ENCODE measurements at regions not wholly inside any gene's neighbourhood (a gene's known extent, or its start where the extent isn't known, plus 50 kb on each side); places are given as distances from the start of the nearest gene placed in this dataset.

GRCh38 chr3:99503350-99503749 is 135.0 kb upstream of the COL8A1 start:
- Mint-ChIP-seq H3K27ac (no peak overlapping the region), H3K36me3 (no peaks in the 10 kb centered on the region), H3K9me3 (peaks cover 0 to 2% (median 0%) of the 10 kb centered on the region in 5 donors), H3K27me3 (peaks cover 0 to 2% of the 10 kb centered on the region in 2 donors), H3K4me3 (no peak overlapping the region), H3K4me1 (peaks cover 0 to 6% (median 4%) of the 10 kb centered on the region in 3 donors)
- CTCF ChIA-PET, result no interaction called here
- Histone ChIP-seq H3K36me3 (ENCODE audit: insufficient read depth, low read length) (no peaks in the 10 kb centered on the region), H3K27ac (ENCODE audit: low read depth, low read length) (no peak overlapping the region), H3K9me3 (ENCODE audit: low read length) (no peaks in the 10 kb centered on the region), H3K4me1 (ENCODE audit: insufficient read depth, low read length) (no peaks in the 10 kb centered on the region), H3K27me3 (ENCODE audit: insufficient read depth, low read length, poor library complexity, severe bottlenecking) (no peaks in the 10 kb centered on the region), H3K4me3 (ENCODE audit: low read length) (no peak overlapping the region)
- POLR2A ChIA-PET, result no interaction called here
- DNase-seq, result no peak

GRCh38 chr3:99502871-99503270 is 135.5 kb upstream of the COL8A1 start:
- H3K4me1 ChIP-seq (ENCODE audit: insufficient read depth, low read length), result no peaks in the 10 kb centered on the region
- ChIA-PET CTCF (no interaction called here), POLR2A (no interaction called here)
- H3K9me3 ChIP-seq (ENCODE audit: low read length), result no peaks in the 10 kb centered on the region
- Mint-ChIP-seq H3K4me1 (peaks cover 0 to 6% (median 4%) of the 10 kb centered on the region in 3 donors), H3K27ac (no peak overlapping the region), H3K36me3 (no peaks in the 10 kb centered on the region), H3K27me3 (peaks cover 0 to 2% of the 10 kb centered on the region in 2 donors), H3K4me3 (no peak overlapping the region), H3K9me3 (no peaks in the 10 kb centered on the region)
- DNase-seq, result no peak
- H3K4me3 ChIP-seq (ENCODE audit: low read length), result no peak overlapping the region
- H3K27ac ChIP-seq (ENCODE audit: low read depth, low read length), result no peak overlapping the region
- H3K36me3 ChIP-seq (ENCODE audit: insufficient read depth, low read length), result no peaks in the 10 kb centered on the region
- no peaks in the 10 kb centered on the region for H3K27me3 ChIP-seq (ENCODE audit: insufficient read depth, low read length, poor library complexity, severe bottlenecking)

DNA sequence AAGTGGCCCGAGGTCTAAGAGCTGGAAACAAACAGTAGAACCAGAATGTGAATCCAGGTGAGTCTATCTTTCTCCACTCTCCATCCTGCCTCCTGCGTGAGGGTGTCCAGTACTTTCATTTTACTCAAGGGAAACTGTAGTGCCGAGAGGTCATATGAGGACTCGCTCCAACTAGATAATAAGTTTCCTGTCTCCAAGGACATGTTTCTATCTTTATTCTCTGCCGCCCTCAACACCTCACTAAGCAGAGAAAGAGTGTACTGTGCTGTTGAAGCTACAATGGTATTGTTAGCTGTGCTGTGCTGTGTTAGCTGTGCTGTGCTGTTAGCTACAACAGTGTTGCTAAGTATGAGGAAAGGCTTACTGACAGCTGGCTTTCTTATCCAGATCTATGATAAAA is 137.9 kb upstream of the COL8A1 start:
- Histone ChIP-seq H3K4me3 (ENCODE audit: low read length) (no peak overlapping the region), H3K27me3 (ENCODE audit: insufficient read depth, low read length, poor library complexity, severe bottlenecking) (no peaks in the 10 kb centered on the region), H3K27ac (ENCODE audit: low read depth, low read length) (no peak overlapping the region), H3K4me1 (ENCODE audit: insufficient read depth, low read length) (no peaks in the 10 kb centered on the region), H3K36me3 (ENCODE audit: insufficient read depth, low read length) (no peaks in the 10 kb centered on the region), H3K9me3 (ENCODE audit: low read length) (no peaks in the 10 kb centered on the region)
- Mint-ChIP-seq H3K4me3 (no peak overlapping the region), H3K9me3 (peaks cover 0 to 11% (median 0%) of the 10 kb centered on the region in 5 donors), H3K4me1 (peaks cover 0 to under 1% (median 0%) of the 10 kb centered on the region in 3 donors), H3K27me3 (peaks cover 0 to 2% of the 10 kb centered on the region in 2 donors), H3K36me3 (no peaks in the 10 kb centered on the region), H3K27ac (peak overlapping the region in 1 of 8 donors; percentile 46)
- ChIA-PET CTCF (no interaction called here), POLR2A (no interaction called here)
- no peak for DNase-seq

DNA sequence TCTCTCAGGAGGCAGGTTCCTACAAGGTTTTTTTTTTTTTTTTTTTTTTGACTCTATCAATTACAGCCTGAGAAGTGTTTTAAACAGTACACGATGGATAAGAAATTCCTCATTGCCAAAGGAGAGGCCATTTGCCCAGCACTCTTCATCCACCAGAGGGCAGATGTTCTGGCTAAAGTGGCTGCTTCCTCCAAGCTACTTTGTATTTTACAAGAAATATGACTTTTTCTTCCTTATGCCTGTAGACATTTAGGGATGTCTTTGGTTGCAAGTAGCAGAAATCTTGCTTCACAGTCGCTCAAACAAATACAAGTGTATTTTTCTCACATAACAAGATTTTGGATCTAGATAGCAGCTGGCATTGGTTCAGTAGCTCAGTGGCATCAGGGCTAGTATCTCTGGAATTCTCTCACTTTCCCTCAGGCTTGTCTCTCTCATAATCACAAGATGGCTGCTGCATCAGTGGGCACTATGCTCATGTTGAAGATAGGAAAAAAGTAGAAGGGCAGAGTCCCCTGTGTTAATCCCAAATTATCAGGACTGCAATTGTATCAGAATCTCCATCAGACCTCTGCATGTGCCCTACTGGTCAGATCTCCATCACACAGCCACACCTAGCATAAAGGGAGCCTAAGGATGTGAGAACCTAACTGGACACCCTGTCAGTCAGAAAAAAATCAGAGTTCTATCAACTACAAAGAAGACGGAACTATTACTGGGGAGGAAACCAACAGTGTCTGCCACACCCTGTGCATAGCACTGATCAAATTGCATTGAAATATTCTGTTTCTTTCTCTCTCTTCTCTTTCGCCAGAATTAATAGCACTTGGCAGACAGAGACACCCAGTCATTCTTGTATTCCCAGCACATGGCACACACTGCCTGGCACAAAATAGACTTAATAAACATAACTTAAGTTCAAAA is 138.9 kb upstream of the COL8A1 start:
- no peaks in the 10 kb centered on the region for H3K9me3 ChIP-seq (ENCODE audit: low read length)
- Mint-ChIP-seq H3K4me3 (no peak overlapping the region), H3K4me1 (no peaks in the 10 kb centered on the region), H3K27ac (no peak overlapping the region), H3K27me3 (peaks cover 0 to 2% of the 10 kb centered on the region in 2 donors), H3K36me3 (no peaks in the 10 kb centered on the region), H3K9me3 (peaks cover 0 to 21% (median 0%) of the 10 kb centered on the region in 5 donors)
- DNase-seq, result no peak
- ChIA-PET CTCF (no interaction called here), POLR2A (no interaction called here)
- no peaks in the 10 kb centered on the region for H3K36me3 ChIP-seq (ENCODE audit: insufficient read depth, low read length)
- no peaks in the 10 kb centered on the region for H3K27me3 ChIP-seq (ENCODE audit: insufficient read depth, low read length, poor library complexity, severe bottlenecking)
- no peak overlapping the region for H3K27ac ChIP-seq (ENCODE audit: low read depth, low read length)
- no peak overlapping the region for H3K4me3 ChIP-seq (ENCODE audit: low read length)
- no peaks in the 10 kb centered on the region for H3K4me1 ChIP-seq (ENCODE audit: insufficient read depth, low read length)

DNA sequence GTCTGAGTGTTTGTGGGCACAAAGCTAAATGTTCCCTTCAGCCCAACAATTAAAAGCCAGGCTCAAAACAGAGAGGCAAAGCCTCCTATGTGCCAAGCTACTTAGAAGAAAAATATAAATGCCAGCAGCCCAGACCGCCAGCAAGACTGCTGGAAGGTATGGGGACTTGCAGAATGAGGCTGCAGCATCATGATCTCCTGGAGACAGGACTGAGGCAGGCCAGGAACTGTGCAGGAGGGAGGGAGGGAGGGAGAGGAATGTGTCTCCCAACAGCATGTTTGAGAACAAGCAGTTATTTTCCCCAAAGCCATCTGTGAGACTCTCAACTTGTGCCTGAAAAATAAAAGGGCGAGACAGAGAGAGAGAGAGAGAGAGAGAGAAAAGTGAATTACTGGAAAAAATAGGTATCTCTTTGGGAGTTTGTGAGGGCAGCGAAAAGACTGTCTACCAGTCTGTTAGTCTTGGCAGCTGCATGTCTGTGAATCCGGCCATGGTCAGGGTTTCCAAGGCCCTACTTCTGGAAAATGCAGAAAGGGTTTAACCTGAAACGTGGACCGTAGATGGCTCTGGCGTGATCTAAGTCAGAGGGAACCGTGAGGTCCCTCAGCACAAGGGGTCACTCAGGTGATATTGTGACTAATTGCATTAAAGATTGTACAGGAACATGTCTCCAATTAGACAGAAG is 139.7 kb upstream of the COL8A1 start:
- Histone ChIP-seq H3K4me3 (ENCODE audit: low read length) (no peak overlapping the region), H3K4me1 (ENCODE audit: insufficient read depth, low read length) (no peaks in the 10 kb centered on the region), H3K36me3 (ENCODE audit: insufficient read depth, low read length) (no peaks in the 10 kb centered on the region), H3K27ac (ENCODE audit: low read depth, low read length) (no peak overlapping the region), H3K27me3 (ENCODE audit: insufficient read depth, low read length, poor library complexity, severe bottlenecking) (no peaks in the 10 kb centered on the region), H3K9me3 (ENCODE audit: low read length) (no peaks in the 10 kb centered on the region)
- Mint-ChIP-seq H3K9me3 (peaks cover 0 to 22% (median 0%) of the 10 kb centered on the region in 5 donors), H3K27ac (no peak overlapping the region), H3K27me3 (peaks cover 0 to 2% of the 10 kb centered on the region in 2 donors), H3K36me3 (no peaks in the 10 kb centered on the region), H3K4me3 (no peak overlapping the region), H3K4me1 (no peaks in the 10 kb centered on the region)
- no peak for DNase-seq
- CTCF ChIA-PET, result no interaction called here
- POLR2A ChIA-PET, result no interaction called here

- peaks cover 0 to 1% of the 10 kb centered on the region in 2 donors for H3K27me3 Mint-ChIP-seq
- ChIA-PET POLR2A (no interaction called here), CTCF (no interaction called here)
- no peaks in the 10 kb centered on the region for H3K4me1 ChIP-seq (ENCODE audit: insufficient read depth, low read length)
- H3K9me3 ChIP-seq (ENCODE audit: low read length), result no peaks in the 10 kb centered on the region
- no peak overlapping the region for H3K4me3 Mint-ChIP-seq
- no peaks in the 10 kb centered on the region for H3K36me3 ChIP-seq (ENCODE audit: insufficient read depth, low read length)
- peaks cover 11 to 33% (median 16%) of the 10 kb centered on the region in 5 donors for H3K9me3 Mint-ChIP-seq
- H3K4me3 ChIP-seq (ENCODE audit: low read length), result no peak overlapping the region
- no peak overlapping the region for H3K27ac Mint-ChIP-seq
- DNase-seq, result no peak
- H3K27ac ChIP-seq (ENCODE audit: low read depth, low read length), result no peak overlapping the region
- no peaks in the 10 kb centered on the region for H3K4me1 Mint-ChIP-seq
- H3K27me3 ChIP-seq (ENCODE audit: insufficient read depth, low read length, poor library complexity, severe bottlenecking), result no peaks in the 10 kb centered on the region
- H3K36me3 Mint-ChIP-seq, result no peaks in the 10 kb centered on the region
Measured at GRCh38 chr3:99487894-99488293, 150.5 kb upstream of the COL8A1 start.

GRCh38 chr3:99485286-99485685 is 153.1 kb upstream of the COL8A1 start:
- Mint-ChIP-seq H3K27me3 (peaks cover 0 to 1% of the 10 kb centered on the region in 2 donors), H3K36me3 (no peaks in the 10 kb centered on the region), H3K9me3 (peaks cover 11 to 22% (median 13%) of the 10 kb centered on the region in 5 donors), H3K27ac (no peak overlapping the region), H3K4me1 (no peaks in the 10 kb centered on the region), H3K4me3 (no peak overlapping the region)
- ChIA-PET CTCF (no interaction called here), POLR2A (no interaction called here)
- Histone ChIP-seq H3K4me1 (ENCODE audit: insufficient read depth, low read length) (no peaks in the 10 kb centered on the region), H3K36me3 (ENCODE audit: insufficient read depth, low read length) (no peaks in the 10 kb centered on the region), H3K27ac (ENCODE audit: low read depth, low read length) (no peak overlapping the region), H3K27me3 (ENCODE audit: insufficient read depth, low read length, poor library complexity, severe bottlenecking) (no peaks in the 10 kb centered on the region), H3K4me3 (ENCODE audit: low read length) (no peak overlapping the region), H3K9me3 (ENCODE audit: low read length) (no peaks in the 10 kb centered on the region)
- DNase-seq, result no peak

DNA sequence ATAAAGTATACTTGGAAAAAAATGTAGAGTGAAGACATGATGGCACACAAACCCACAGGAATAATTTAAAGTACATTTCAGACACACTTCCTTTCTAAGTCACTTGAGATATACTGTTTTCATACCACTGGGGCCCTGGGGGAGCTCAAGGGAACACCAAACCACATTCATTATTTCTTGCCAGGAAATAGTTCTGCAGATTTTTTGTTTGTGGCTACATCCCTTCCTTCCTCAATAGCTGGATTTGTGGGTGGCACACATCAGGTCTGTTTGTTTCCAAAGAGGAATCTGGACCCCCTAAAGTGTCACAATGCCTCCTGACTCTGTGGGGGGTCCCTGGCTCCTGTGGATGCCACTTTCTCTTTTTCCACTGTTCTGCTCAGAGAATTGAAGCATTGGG is 153.5 kb upstream of the COL8A1 start:
- Mint-ChIP-seq H3K9me3 (peaks cover 11 to 18% (median 13%) of the 10 kb centered on the region in 5 donors), H3K4me3 (no peak overlapping the region), H3K27ac (no peak overlapping the region), H3K4me1 (no peaks in the 10 kb centered on the region), H3K36me3 (no peaks in the 10 kb centered on the region), H3K27me3 (peaks cover 0 to 1% of the 10 kb centered on the region in 2 donors)
- H3K9me3 ChIP-seq (ENCODE audit: low read length), result no peaks in the 10 kb centered on the region
- DNase-seq, result no peak
- CTCF ChIA-PET, result no interaction called here
- H3K4me1 ChIP-seq (ENCODE audit: insufficient read depth, low read length), result no peaks in the 10 kb centered on the region
- no peaks in the 10 kb centered on the region for H3K36me3 ChIP-seq (ENCODE audit: insufficient read depth, low read length)
- no peak overlapping the region for H3K4me3 ChIP-seq (ENCODE audit: low read length)
- POLR2A ChIA-PET, result no interaction called here
- H3K27me3 ChIP-seq (ENCODE audit: insufficient read depth, low read length, poor library complexity, severe bottlenecking), result no peaks in the 10 kb centered on the region
- no peak overlapping the region for H3K27ac ChIP-seq (ENCODE audit: low read depth, low read length)

Measured in CD8-positive, alpha-beta memory T cell (primary cell).